Endothelial cell (in vitro differentiated cells): ENCODE measurements at regions not wholly inside any gene's neighbourhood (a gene's known extent, or its start where the extent isn't known, plus 50 kb on each side); places are given as distances from the start of the nearest gene placed in this dataset.

Source experiments
- DNase-seq: peaks from one replicate; pipeline ENCODE4 v3.0.0; 2021; ENCODE audit warnings: low spot score
- H3K27ac Mint-ChIP-seq: one replicate; pipeline ENCODE4 v1.8.0; 2021; ENCODE audit warnings: mixed read lengths, inconsistent platforms; ENCODE audit not compliant: unreplicated experiment
- H3K27me3 Mint-ChIP-seq: one replicate; pipeline ENCODE4 v1.8.0; 2021; ENCODE audit warnings: mild to moderate bottlenecking, moderate library complexity, mixed read lengths, inconsistent platforms; ENCODE audit not compliant: unreplicated experiment
- H3K36me3 Mint-ChIP-seq: one replicate; pipeline ENCODE4 v1.8.0; 2021; ENCODE audit warnings: mild to moderate bottlenecking, low read depth, mixed read lengths, inconsistent platforms; ENCODE audit not compliant: unreplicated experiment
- H3K4me1 Mint-ChIP-seq: one replicate; pipeline ENCODE4 v1.8.0; 2021; ENCODE audit warnings: mild to moderate bottlenecking, mixed read lengths, inconsistent platforms; ENCODE audit not compliant: unreplicated experiment
- H3K4me3 Mint-ChIP-seq: one replicate; pipeline ENCODE4 v1.8.0; 2021; ENCODE audit warnings: mild to moderate bottlenecking, mixed read lengths, inconsistent platforms; ENCODE audit not compliant: unreplicated experiment
- H3K9me3 Mint-ChIP-seq: one replicate; pipeline ENCODE4 v1.8.0; 2021; ENCODE audit warnings: mixed read lengths, inconsistent platforms; ENCODE audit not compliant: unreplicated experiment
- TF ChIP-seq, protein P1 (sequence below): fragments of 200-600 bp; sonication (generic); IDR thresholded peaks from one replicate; pipeline ENCODE4 v1.5.0; 2021; ENCODE audit warnings: antibody characterized with exemption; ENCODE audit not compliant: unreplicated experiment

DNA sequence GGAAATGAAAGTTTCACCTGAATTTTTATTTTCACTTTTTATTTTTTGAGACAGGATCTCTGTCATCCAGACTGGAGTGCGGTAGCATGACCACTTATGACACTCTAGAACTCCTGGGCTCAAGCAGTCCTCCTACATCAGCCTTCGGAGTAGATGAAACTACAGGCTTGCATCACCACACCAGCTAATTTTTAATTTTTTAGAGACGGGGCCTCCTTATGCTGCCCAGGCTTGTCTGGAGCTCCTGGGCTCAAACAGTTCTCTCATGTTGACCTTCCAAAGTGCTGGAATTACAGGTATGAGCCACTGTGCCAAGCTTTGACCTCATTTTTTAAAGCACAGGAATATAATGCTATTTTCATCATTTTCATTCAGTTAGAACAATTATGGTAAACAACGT lies 297.0 kb upstream of the KLHL1 start:
- H3K9me3 Mint-ChIP-seq, result no peaks in the 10 kb centered on the region
- H3K27me3 Mint-ChIP-seq, result no peaks in the 10 kb centered on the region
- TF ChIP-seq, protein P1, sequence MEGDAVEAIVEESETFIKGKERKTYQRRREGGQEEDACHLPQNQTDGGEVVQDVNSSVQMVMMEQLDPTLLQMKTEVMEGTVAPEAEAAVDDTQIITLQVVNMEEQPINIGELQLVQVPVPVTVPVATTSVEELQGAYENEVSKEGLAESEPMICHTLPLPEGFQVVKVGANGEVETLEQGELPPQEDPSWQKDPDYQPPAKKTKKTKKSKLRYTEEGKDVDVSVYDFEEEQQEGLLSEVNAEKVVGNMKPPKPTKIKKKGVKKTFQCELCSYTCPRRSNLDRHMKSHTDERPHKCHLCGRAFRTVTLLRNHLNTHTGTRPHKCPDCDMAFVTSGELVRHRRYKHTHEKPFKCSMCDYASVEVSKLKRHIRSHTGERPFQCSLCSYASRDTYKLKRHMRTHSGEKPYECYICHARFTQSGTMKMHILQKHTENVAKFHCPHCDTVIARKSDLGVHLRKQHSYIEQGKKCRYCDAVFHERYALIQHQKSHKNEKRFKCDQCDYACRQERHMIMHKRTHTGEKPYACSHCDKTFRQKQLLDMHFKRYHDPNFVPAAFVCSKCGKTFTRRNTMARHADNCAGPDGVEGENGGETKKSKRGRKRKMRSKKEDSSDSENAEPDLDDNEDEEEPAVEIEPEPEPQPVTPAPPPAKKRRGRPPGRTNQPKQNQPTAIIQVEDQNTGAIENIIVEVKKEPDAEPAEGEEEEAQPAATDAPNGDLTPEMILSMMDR, result no peak
- H3K27ac Mint-ChIP-seq, result no peak overlapping the region
- no peak overlapping the region for H3K4me3 Mint-ChIP-seq
- H3K36me3 Mint-ChIP-seq, result no peaks in the 10 kb centered on the region
- no peak for DNase-seq
- H3K4me1 Mint-ChIP-seq, result peaks cover 3% of the 10 kb centered on the region

DNA sequence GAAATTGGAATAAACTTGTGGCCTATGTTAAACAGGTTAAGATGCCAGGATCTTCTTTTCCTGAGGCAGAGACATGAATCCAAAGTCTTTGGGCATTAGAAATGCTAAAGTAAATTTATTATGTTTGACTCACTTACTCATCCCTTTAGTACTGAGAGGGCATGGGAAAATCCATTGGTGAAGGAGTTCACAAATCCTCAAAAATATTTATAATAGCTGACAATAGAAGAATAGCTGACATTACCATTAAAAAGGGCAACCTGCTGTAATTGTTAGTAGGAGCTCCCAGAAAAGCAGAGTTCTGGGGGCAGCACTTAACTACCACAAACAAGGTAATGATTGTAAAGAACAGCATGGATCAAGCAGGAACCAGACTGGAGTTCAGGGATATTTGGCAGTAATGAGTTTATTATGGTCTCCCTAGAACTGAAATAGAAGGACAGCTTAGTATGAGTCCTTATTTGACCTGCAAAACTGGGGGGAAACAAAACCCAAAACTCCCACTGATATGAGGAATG lies 285.8 kb upstream of the KLHL1 start:
- peaks cover 4% of the 10 kb centered on the region for H3K27me3 Mint-ChIP-seq
- TF ChIP-seq, protein P1, result no peak
- H3K36me3 Mint-ChIP-seq, result no peaks in the 10 kb centered on the region
- H3K9me3 Mint-ChIP-seq, result no peaks in the 10 kb centered on the region
- no peaks in the 10 kb centered on the region for H3K4me1 Mint-ChIP-seq
- H3K4me3 Mint-ChIP-seq, result no peak overlapping the region
- no peak overlapping the region for H3K27ac Mint-ChIP-seq
- DNase-seq, result no peak

DNA sequence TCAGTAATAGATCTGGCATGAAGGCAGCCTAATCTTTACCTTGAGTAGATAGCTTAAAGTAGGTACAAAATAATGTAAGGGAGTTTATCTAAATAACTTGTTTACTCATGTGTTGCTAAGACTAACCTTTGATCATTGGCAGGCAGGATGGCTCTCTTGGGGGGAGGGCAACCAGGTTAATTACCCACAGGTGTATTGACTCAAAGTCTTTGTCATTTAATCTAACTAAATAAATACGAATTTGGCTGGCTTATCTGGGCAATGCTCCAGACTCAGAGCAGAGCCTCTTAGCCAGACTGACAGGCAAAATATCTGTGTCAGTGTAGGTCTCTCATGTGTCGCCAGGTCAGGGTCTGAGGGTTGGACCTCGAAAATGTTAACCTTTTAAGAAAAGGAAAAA lies 283.4 kb upstream of the KLHL1 start:
- Mint-ChIP-seq H3K36me3 (no peaks in the 10 kb centered on the region), H3K9me3 (no peaks in the 10 kb centered on the region), H3K27ac (no peak overlapping the region), H3K27me3 (peaks cover 1% of the 10 kb centered on the region), H3K4me1 (no peaks in the 10 kb centered on the region), H3K4me3 (no peak overlapping the region)
- no peak for DNase-seq
- TF ChIP-seq, protein P1, result no peak

DNA sequence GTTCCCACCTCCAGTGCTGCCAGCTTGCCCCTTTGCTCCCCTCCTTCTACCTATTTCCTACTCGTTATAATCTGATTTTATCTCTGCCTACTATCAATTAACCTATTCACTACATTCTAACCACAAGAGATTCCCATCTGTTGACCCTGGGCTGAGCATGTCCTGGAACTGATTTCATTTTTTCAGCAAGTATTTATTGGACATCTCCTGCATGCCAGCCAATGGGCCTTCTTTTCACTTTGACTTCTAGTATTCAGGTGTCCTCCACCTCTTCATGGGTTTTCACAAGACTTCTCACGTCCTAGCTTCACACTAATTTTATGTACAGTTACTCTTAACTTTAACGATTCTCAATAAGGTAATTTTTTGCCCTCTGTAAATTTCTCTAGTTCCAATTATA lies 282.7 kb upstream of the KLHL1 start:
- no peak overlapping the region for H3K4me3 Mint-ChIP-seq
- DNase-seq, result no peak
- H3K9me3 Mint-ChIP-seq, result no peaks in the 10 kb centered on the region
- TF ChIP-seq, protein P1, result no peak
- H3K27ac Mint-ChIP-seq, result no peak overlapping the region
- no peaks in the 10 kb centered on the region for H3K36me3 Mint-ChIP-seq
- no peaks in the 10 kb centered on the region for H3K4me1 Mint-ChIP-seq
- peaks cover 1% of the 10 kb centered on the region for H3K27me3 Mint-ChIP-seq

DNA sequence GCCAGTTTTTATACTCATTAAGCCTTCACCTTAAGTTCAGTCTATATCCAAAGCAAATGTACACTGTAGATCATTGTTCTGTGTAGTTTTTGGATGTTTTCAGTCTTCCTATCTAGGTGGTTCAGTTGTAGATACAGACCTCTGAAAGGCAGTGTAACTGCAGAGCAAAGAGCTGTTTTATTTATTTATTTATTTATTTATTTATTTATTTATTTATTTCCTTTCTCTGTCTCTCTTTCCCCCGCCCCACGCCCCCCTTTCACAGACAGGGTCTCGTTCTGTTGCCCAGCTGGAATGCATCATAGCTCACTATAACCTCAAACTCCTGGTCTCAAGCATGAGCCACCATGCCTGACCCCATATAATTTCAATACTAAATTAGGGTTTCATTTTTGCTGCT lies 281.8 kb upstream of the KLHL1 start:
- no peak overlapping the region for H3K27ac Mint-ChIP-seq

More for the DNA sequence above, 281.8 kb upstream of the KLHL1 start:
- H3K9me3 Mint-ChIP-seq, result no peaks in the 10 kb centered on the region
- no peaks in the 10 kb centered on the region for H3K4me1 Mint-ChIP-seq
- no peak overlapping the region for H3K4me3 Mint-ChIP-seq
- no peaks in the 10 kb centered on the region for H3K36me3 Mint-ChIP-seq
- no peak for DNase-seq
- TF ChIP-seq, protein P1, result no peak
- H3K27me3 Mint-ChIP-seq, result peaks cover 1% of the 10 kb centered on the region
